Peyer's patch (tissue), 4 donors: ENCODE measurements at regions not wholly inside any gene's neighbourhood (a gene's known extent, or its start where the extent isn't known, plus 50 kb on each side); places are given as distances from the start of the nearest gene placed in this dataset.

Experiments
- CTCF ChIP-seq, 6 experiments: fragments of 450-650 bp in 4 of 6; fragments of 200-600 bp in 2 of 6; sonication (generic) in 1 of 6; IDR thresholded peaks; one replicate each; pipeline ENCODE4 v1.5.1; 2017 to 2019; ENCODE audit warnings: antibody characterized with exemption in 6 of 6, mild to moderate bottlenecking in 3 of 6, moderate library complexity in 1 of 6
- POLR2A ChIP-seq, 2 donors: fragments of 450-650 bp; IDR thresholded peaks; one replicate each; pipeline ENCODE4 v1.5.1; 2017; ENCODE audit warnings: antibody characterized with exemption in 2 of 2, mild to moderate bottlenecking in 2 of 2, moderate library complexity in 2 of 2

- no peak for TF ChIP-seq POLR2A (IDR thresholded peaks at IDR 0.05)
- no peak for TF ChIP-seq CTCF (IDR thresholded peaks at IDR 0.05)
Measured at GRCh38 chr3:4191971-4192370, 111.2 kb upstream of the SETMAR start.
